ENCODE measurements at regions not wholly inside any gene's neighbourhood (a gene's known extent, or its start where the extent isn't known, plus 50 kb on each side); places are given as distances from the start of the nearest gene placed in this dataset.

- in situ Hi-C loops (cut with MboI; ENCODE audit: low sequenced_read_pairs): loop anchor here (25.0 kb wide), 3 partner anchors 304 to 904 kb away; no protein-coding TSS in a partner anchor
Measured at GRCh38 chr3:10758304-10759037, 57.6 kb upstream of the SLC6A11 start.

- in situ Hi-C loops (cut with MboI; ENCODE audit: low sequenced_read_pairs): loop anchor here (25.0 kb wide), 3 partner anchors 303 to 903 kb away; no protein-coding TSS in a partner anchor
Measured at GRCh38 chr3:10759495-10759894, 56.5 kb upstream of the SLC6A11 start.

GRCh38 chr3:10760199-10760598, 55.8 kb upstream of the SLC6A11 start:
- in situ Hi-C loops (cut with MboI; ENCODE audit: low sequenced_read_pairs): loop anchor here (25.0 kb wide), 3 partner anchors 302 to 902 kb away; no protein-coding TSS in a partner anchor

- in situ Hi-C loops (cut with MboI; ENCODE audit: low sequenced_read_pairs): loop anchor here (25.0 kb wide), 3 partner anchors 301 to 901 kb away; no protein-coding TSS in a partner anchor
Measured at GRCh38 chr3:10761583-10761982, 54.4 kb upstream of the SLC6A11 start.

GRCh38 chr3:10762116-10762515, 53.9 kb upstream of the SLC6A11 start:
- in situ Hi-C loops (cut with MboI; ENCODE audit: low sequenced_read_pairs): loop anchor here (25.0 kb wide), 3 partner anchors 300 to 900 kb away; no protein-coding TSS in a partner anchor

- in situ Hi-C loops (cut with MboI; ENCODE audit: low sequenced_read_pairs): loop anchor here (25.0 kb wide), 3 partner anchors 300 to 900 kb away; no protein-coding TSS in a partner anchor
Measured at GRCh38 chr3:10762611-10763247, 53.3 kb upstream of the SLC6A11 start.

GRCh38 chr3:10763248-10763620, 52.8 kb upstream of the SLC6A11 start:
- in situ Hi-C loops (cut with MboI; ENCODE audit: low sequenced_read_pairs): loop anchor here (25.0 kb wide), 3 partner anchors 299 to 899 kb away; no protein-coding TSS in a partner anchor

GRCh38 chr3:10763817-10764258, 52.2 kb upstream of the SLC6A11 start:
- in situ Hi-C loops (cut with MboI; ENCODE audit: low sequenced_read_pairs): loop anchor here (25.0 kb wide), 3 partner anchors 298 to 898 kb away; no protein-coding TSS in a partner anchor

GRCh38 chr3:10764259-10765051, 51.6 kb upstream of the SLC6A11 start:
- in situ Hi-C loops (cut with MboI; ENCODE audit: low sequenced_read_pairs): loop anchor here (25.0 kb wide), 3 partner anchors 298 to 898 kb away; no protein-coding TSS in a partner anchor

GRCh38 chr3:10766049-10766705, 49.9 kb upstream of the SLC6A11 start:
- in situ Hi-C loops (cut with MboI; ENCODE audit: low sequenced_read_pairs): loop anchor here (25.0 kb wide), 3 partner anchors 296 to 896 kb away; no protein-coding TSS in a partner anchor

Measured in HL-60/S4 treated with retinoic acid at 250 ng/mL for 4 days and 3 days (cell line).